IPS-15b (cell line): ENCODE measurements at regions not wholly inside any gene's neighbourhood (a gene's known extent, or its start where the extent isn't known, plus 50 kb on each side); places are given as distances from the start of the nearest gene placed in this dataset.

Experiments used
- H3K27me3 ChIP-seq: one replicate; pipeline ENCODE4 v1.6.1; 2013; ENCODE audit warnings: low read length; ENCODE audit not compliant: control insufficient read depth, insufficient read depth
- H3K36me3 ChIP-seq: one replicate; pipeline ENCODE4 v1.6.1; 2013; ENCODE audit warnings: low read length; ENCODE audit not compliant: control insufficient read depth, insufficient read depth
- H3K4me1 ChIP-seq: one replicate; pipeline ENCODE4 v1.6.1; 2013; ENCODE audit warnings: mild to moderate bottlenecking, low read length; ENCODE audit not compliant: control insufficient read depth, insufficient read depth
- H3K4me3 ChIP-seq: one replicate; pipeline ENCODE4 v1.5.1; 2013; ENCODE audit warnings: low read depth, low read length
- H3K9ac ChIP-seq: one replicate; pipeline ENCODE4 v1.6.1; 2013; ENCODE audit warnings: low read depth, mild to moderate bottlenecking, low read length
- H3K9me3 ChIP-seq: one replicate; pipeline ENCODE4 v1.6.1; 2013; ENCODE audit warnings: mild to moderate bottlenecking, low read length; ENCODE audit not compliant: control insufficient read depth, insufficient read depth

- no peaks in the 10 kb centered on the region for H3K4me1 ChIP-seq
- no peak overlapping the region for H3K9ac ChIP-seq
- no peaks in the 10 kb centered on the region for H3K27me3 ChIP-seq
- no peaks in the 10 kb centered on the region for H3K9me3 ChIP-seq
- H3K4me3 ChIP-seq = no peak overlapping the region
- no peaks in the 10 kb centered on the region for H3K36me3 ChIP-seq
Measured at GRCh38 chr3:76550522-76551201, 489.2 kb upstream of the ROBO2 start.

DNA sequence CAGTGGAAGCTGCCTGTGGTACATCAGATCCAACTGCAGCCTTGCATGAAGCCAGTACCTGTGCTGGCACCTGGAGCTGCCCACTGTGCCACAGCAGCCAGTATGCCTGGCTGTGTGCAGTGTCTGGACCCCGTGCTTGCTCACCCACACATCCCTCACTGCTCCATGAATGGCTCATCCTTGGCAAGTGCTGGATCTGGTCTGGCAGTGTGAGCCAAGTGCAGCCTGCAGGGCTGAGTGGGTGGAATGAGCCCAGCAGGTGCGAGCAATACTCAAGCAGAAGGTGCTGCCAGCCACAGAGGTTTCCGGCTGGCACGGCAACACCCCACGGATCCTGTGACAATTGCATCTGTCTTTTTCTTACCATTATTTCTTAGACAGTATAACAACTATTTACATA lies 488.2 kb upstream of the ROBO2 start:
- H3K4me3 ChIP-seq = no peak overlapping the region
- no peaks in the 10 kb centered on the region for H3K36me3 ChIP-seq
- no peaks in the 10 kb centered on the region for H3K4me1 ChIP-seq
- H3K9ac ChIP-seq = no peak overlapping the region
- H3K27me3 ChIP-seq = no peaks in the 10 kb centered on the region
- H3K9me3 ChIP-seq = no peaks in the 10 kb centered on the region

- Histone ChIP-seq H3K4me1 (no peaks in the 10 kb centered on the region), H3K27me3 (no peaks in the 10 kb centered on the region), H3K9ac (no peak overlapping the region), H3K9me3 (no peaks in the 10 kb centered on the region), H3K36me3 (no peaks in the 10 kb centered on the region), H3K4me3 (no peak overlapping the region)
Measured at GRCh38 chr3:76552653-76553052, 487.2 kb upstream of the ROBO2 start.

GRCh38 chr3:76554707-76555106 lies 485.2 kb upstream of the ROBO2 start:
- Histone ChIP-seq H3K4me1 (no peaks in the 10 kb centered on the region), H3K27me3 (no peaks in the 10 kb centered on the region), H3K4me3 (no peak overlapping the region), H3K9ac (no peak overlapping the region), H3K36me3 (no peaks in the 10 kb centered on the region), H3K9me3 (no peaks in the 10 kb centered on the region)

- Histone ChIP-seq H3K9me3 (no peaks in the 10 kb centered on the region), H3K27me3 (no peaks in the 10 kb centered on the region), H3K4me1 (peaks cover 4% of the 10 kb centered on the region)
Measured at GRCh38 chr3:76561494-76562236, 478.2 kb upstream of the ROBO2 start.

DNA sequence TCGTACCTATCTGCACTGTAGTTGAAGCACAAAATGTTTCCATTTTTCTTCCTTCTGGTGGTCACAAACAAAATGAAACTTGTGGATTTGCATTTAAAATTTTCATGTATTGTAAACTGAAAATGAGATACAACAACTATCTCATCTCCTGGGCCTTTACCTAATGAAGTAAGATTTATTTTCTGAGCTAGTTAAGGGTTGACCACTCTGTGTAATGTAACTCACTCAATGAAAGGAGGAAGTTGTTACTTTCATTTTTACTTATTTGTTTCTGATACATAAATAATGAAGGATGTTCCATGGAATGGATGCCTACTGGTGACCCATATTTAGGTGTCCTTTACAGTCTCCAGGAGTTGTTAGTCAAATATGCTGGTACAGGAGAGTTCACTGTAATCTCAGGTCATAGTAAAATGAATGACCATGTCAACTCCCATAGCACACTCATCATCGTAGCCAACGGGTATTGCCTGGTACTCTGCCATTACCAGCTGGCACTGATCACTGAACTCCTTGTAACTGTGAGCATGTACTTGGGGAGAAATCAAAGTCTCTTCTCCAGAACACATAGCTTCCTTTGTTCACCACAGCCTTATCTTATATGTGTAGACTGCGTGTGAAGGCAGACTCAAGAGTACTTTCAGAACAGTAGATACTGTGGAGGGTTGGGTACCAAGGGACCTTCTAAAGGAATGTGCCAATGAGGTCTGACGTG lies 474.2 kb upstream of the ROBO2 start:
- H3K9ac ChIP-seq = no peak overlapping the region
- H3K36me3 ChIP-seq = no peaks in the 10 kb centered on the region
- peaks cover 4% of the 10 kb centered on the region for H3K4me1 ChIP-seq
- H3K4me3 ChIP-seq = no peak overlapping the region
- no peaks in the 10 kb centered on the region for H3K27me3 ChIP-seq
- no peaks in the 10 kb centered on the region for H3K9me3 ChIP-seq

More at GRCh38 chr3:76561494-76562236, 478.2 kb upstream of the ROBO2 start:
- Histone ChIP-seq H3K36me3 (no peaks in the 10 kb centered on the region), H3K4me3 (no peak overlapping the region), H3K9ac (no peak overlapping the region)

- H3K9ac ChIP-seq = no peak overlapping the region
- no peaks in the 10 kb centered on the region for H3K27me3 ChIP-seq
- peaks cover 4% of the 10 kb centered on the region for H3K4me1 ChIP-seq
- no peak overlapping the region for H3K4me3 ChIP-seq
- no peaks in the 10 kb centered on the region for H3K36me3 ChIP-seq
- H3K9me3 ChIP-seq = no peaks in the 10 kb centered on the region
Measured at GRCh38 chr3:76566211-76566534, 473.7 kb upstream of the ROBO2 start.

DNA sequence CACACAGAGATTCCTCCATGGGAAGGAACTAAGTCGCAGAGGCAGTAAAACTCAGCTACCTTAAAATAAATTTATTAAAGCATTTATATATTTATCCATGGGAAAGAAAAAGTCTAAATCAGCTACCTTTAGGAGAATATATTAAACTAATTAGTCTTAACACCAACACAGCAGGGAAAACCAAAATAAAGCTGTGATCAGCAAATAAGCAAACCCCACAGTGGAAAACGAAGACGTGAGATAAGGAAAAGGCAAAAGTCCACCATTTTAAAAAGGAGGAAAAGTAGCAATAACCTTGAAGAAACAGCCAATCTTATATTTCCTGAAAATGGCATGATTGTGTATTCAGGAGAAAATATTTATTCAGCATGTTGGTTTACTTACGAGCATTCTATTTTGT lies 473.0 kb upstream of the ROBO2 start:
- no peaks in the 10 kb centered on the region for H3K9me3 ChIP-seq
- no peaks in the 10 kb centered on the region for H3K27me3 ChIP-seq
- no peaks in the 10 kb centered on the region for H3K36me3 ChIP-seq
- no peaks in the 10 kb centered on the region for H3K4me1 ChIP-seq
- H3K4me3 ChIP-seq = no peak overlapping the region
- no peak overlapping the region for H3K9ac ChIP-seq

GRCh38 chr3:76570436-76571057 lies 469.4 kb upstream of the ROBO2 start:
- H3K4me3 ChIP-seq = no peak overlapping the region
- H3K36me3 ChIP-seq = no peaks in the 10 kb centered on the region
- H3K9ac ChIP-seq = no peak overlapping the region
- H3K4me1 ChIP-seq = no peaks in the 10 kb centered on the region
- no peaks in the 10 kb centered on the region for H3K9me3 ChIP-seq
- no peaks in the 10 kb centered on the region for H3K27me3 ChIP-seq

DNA sequence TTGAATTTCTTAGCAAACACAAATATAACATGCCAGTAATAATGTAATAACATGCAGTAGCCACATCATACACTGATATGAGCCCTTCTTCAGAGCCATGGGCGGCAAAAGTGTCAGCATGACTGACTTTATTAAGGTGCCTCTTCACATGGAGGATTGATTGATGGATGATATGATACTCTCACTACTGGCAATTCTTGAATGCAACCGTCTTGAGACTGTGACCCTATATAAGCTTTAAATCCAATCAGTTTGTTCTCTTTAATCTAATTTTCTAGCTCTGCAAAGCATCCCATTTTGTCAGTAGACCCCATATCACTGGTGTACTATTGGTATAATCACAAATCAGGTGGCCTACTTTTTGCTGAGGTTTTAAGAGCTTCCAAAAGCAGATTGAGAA lies 463.7 kb upstream of the ROBO2 start:
- Histone ChIP-seq H3K9ac (no peak overlapping the region), H3K9me3 (no peaks in the 10 kb centered on the region), H3K27me3 (no peaks in the 10 kb centered on the region)

DNA sequence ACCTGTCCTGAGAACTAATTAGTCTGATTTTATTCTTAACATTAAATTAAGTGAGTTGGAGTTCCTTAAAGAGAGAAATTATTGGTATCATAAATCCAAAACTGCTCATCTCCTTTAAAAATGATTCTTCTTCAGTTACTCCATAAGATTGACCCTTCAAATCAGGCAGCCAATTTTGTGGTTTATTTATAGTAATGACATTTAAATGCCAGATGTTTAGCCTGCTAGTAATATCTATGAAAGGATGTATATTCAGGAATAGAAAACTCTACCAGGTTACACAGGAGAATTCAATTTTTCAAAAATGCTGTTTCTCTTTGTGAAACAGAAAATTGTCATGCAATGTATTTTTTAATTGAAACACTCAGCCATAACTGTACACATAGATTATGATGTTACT lies 457.8 kb upstream of the ROBO2 start:
- Histone ChIP-seq H3K9ac (no peak overlapping the region), H3K27me3 (no peaks in the 10 kb centered on the region), H3K4me3 (no peak overlapping the region), H3K4me1 (no peaks in the 10 kb centered on the region), H3K36me3 (no peaks in the 10 kb centered on the region), H3K9me3 (no peaks in the 10 kb centered on the region)

More for the DNA sequence above, 463.7 kb upstream of the ROBO2 start:
- no peaks in the 10 kb centered on the region for H3K36me3 ChIP-seq
- H3K4me3 ChIP-seq = no peak overlapping the region
- no peaks in the 10 kb centered on the region for H3K4me1 ChIP-seq
